HUES6 (cell line): ENCODE measurements at regions not wholly inside any gene's neighbourhood (a gene's known extent, or its start where the extent isn't known, plus 50 kb on each side); places are given as distances from the start of the nearest gene placed in this dataset.
"Not testable (repeated sequence)": the region's sequence is repeated elsewhere in the genome, so short reads cannot be mapped to it uniquely, and the experiment has no call there.

Source experiments
- H3K27ac ChIP-seq: 2 replicates; pipeline ENCODE4 v1.7.0; 2013; ENCODE audit warnings: low read depth, mild to moderate bottlenecking, low read length, inconsistent platforms
- H3K27me3 ChIP-seq: 2 replicates; pipeline ENCODE4 v1.6.1; 2013; ENCODE audit warnings: low read length; ENCODE audit not compliant: control insufficient read depth, insufficient read depth
- H3K36me3 ChIP-seq: 2 replicates; pipeline ENCODE4 v1.6.1; 2013; ENCODE audit warnings: low read length; ENCODE audit not compliant: control insufficient read depth, insufficient read depth
- H3K4me1 ChIP-seq: 2 replicates; pipeline ENCODE4 v1.6.1; 2013; ENCODE audit warnings: low read length; ENCODE audit not compliant: control insufficient read depth, insufficient read depth
- H3K4me3 ChIP-seq: 2 replicates; pipeline ENCODE4 v1.5.1; 2013; ENCODE audit warnings: low read depth, low read length
- H3K9ac ChIP-seq: one replicate; pipeline ENCODE4 v1.6.1; 2013; ENCODE audit warnings: mild to moderate bottlenecking, low read length
- H3K9me3 ChIP-seq: 2 replicates; pipeline ENCODE4 v1.6.1; 2013; ENCODE audit warnings: low read depth, low read length; ENCODE audit not compliant: control insufficient read depth, insufficient read depth

DNA sequence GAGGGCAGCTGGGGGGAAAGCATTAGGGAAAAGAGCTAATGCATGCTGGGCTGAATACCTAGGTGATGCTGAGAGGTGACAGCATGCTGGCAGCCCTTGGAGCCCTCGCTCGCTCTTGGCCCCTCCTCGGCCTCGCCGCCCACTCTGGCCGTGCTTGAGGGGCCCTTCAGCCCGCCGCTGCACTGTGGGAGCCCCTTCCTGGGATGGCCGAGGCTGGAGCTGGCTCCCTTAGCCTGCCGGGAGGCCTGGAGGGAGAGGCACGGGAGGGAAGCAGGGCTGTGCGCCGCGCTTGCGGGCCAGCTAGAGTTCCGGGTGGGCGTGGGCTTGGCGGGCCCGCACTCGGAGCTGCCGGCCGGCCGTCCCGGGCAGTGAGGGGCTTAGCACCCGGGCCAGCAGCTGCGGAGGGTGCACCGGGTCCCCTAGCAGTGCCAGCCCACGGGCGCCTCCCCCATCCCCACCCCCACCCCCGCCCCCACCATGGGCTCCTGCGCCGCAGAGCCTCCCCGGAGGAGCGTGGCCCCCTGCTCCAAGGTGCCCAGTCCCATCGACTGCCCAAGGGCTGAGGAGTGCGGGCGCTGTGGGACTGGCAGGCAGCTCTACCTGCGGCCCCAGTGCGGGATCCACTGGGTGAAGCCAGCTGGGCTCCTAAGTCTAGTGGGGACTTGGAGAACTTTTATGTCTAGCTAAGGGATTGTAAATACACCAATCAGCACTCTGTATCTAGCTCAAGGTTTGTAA is 1664.7 kb downstream of the BRINP3 start:
- not testable (repeated sequence) for H3K4me1 ChIP-seq, H3K4me3 ChIP-seq, H3K36me3 ChIP-seq

DNA sequence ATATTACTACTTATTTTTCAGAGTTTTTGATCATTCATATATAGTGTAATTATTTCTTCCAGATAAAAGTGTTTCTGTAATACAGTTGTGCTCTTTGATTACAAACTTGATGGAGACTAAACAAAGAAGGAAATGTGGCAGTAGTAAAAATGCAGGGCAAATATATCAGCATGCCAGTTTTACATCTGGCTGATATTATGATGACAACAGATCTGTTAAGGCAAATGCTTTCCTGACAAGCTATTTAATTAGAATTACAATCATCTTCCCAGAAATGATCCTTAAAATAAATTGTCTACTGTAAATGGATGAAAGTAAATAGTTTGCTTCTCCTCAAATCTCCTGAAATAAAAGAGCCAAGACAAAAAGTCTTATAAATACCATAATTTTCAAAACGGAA is 1659.8 kb downstream of the BRINP3 start:
- no peak overlapping the region for H3K9ac ChIP-seq
- no peak overlapping the region for H3K4me3 ChIP-seq
- no peaks in the 10 kb centered on the region for H3K27me3 ChIP-seq
- peaks cover 7% of the 10 kb centered on the region; the same call in 1 of the 2 replicates for H3K4me1 ChIP-seq
- H3K27ac ChIP-seq, result no peak overlapping the region
- no peaks in the 10 kb centered on the region for H3K9me3 ChIP-seq
- H3K36me3 ChIP-seq, result no peaks in the 10 kb centered on the region

More for the DNA sequence above, 1664.7 kb downstream of the BRINP3 start:
- H3K9ac ChIP-seq, H3K27ac ChIP-seq, H3K27me3 ChIP-seq, H3K9me3 ChIP-seq: not testable (repeated sequence)

DNA sequence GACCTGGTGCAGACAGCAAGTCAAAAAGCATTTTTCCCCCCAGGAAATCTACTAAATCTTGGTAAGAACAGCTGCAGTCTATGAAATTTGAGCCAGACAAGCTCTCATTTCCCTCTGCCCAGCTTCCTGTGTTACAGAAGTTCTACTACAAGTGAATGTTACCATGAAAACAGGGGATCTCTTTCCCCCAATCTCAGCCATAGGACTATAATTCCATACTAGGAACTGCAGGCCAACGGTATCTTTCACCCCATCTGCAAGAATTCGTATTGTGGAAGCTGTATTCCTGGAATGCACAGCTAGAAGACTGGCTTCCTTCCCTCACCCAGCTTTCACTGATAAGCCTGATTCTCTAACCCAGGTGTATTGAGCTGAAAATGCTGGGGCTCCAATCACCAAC is 1655.4 kb downstream of the BRINP3 start:
- Histone ChIP-seq H3K4me3 (no peak overlapping the region), H3K9me3 (no peaks in the 10 kb centered on the region), H3K9ac (no peak overlapping the region), H3K27ac (no peak overlapping the region), H3K27me3 (no peaks in the 10 kb centered on the region), H3K36me3 (no peaks in the 10 kb centered on the region), H3K4me1 (peaks cover 7% of the 10 kb centered on the region)

DNA sequence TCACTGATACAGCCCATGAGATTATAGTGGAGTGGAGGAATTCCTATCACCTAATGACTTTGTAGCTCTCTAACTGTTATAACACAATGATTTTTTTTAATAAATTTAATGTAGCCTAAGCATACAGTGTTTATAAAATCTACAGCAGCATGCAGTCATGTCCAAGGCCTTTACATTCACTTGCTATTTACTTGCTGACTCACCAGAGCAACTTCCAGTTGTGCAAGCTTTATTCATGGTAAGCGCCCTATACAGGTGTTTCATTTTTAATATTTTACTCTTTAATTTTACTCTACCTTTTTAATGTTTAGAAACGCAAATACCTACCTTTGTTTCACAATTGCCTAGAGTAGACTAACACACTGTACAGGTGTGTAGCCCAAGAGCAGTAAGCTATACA is 1652.2 kb downstream of the BRINP3 start:
- H3K27ac ChIP-seq, result no peak overlapping the region
- H3K4me1 ChIP-seq, result peaks cover 7% of the 10 kb centered on the region
- no peaks in the 10 kb centered on the region for H3K9me3 ChIP-seq
- no peaks in the 10 kb centered on the region for H3K36me3 ChIP-seq
- no peak overlapping the region for H3K9ac ChIP-seq
- H3K4me3 ChIP-seq, result no peak overlapping the region
- no peaks in the 10 kb centered on the region for H3K27me3 ChIP-seq

DNA sequence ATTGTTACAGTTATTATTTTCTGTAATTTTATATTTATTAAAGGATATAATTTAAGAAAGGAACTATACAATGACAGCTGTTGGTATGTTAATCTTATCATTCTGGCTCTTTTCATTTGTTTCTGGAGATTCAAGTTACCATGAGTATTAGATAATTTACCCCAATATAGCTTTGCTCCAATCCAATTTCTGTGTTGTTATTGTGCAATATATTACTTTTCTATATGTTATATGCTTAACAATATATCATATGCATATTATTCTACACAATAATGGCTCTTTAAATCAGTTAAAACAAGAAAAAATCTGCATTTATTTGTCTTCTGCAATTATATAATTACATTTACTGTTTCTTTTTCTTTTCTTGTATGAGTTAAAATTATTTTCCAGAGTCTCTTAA is 1650.9 kb downstream of the BRINP3 start:
- H3K36me3 ChIP-seq, result no peaks in the 10 kb centered on the region
- H3K4me3 ChIP-seq, result no peak overlapping the region
- H3K4me1 ChIP-seq, result peaks cover 7% of the 10 kb centered on the region
- no peaks in the 10 kb centered on the region for H3K27me3 ChIP-seq
- no peak overlapping the region for H3K9ac ChIP-seq
- H3K27ac ChIP-seq, result no peak overlapping the region
- no peaks in the 10 kb centered on the region for H3K9me3 ChIP-seq

DNA sequence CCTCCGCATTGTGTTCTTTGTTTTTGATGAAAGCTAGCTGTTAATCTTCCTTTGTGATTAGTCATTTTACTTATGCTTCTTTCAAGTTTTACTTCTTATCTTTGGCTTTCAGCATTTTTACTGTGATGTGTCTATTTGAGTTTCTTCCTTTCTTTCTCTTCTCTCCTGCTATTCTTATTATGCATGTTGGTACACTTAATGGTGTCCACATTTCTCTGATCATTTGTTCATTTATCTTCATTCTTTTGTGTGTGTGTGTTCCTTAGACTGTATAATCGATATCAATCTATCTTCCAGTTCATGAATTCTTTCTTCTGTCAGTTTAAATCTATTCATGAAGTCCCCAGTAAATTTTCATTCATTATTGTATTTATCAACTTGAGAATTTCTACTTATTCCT is 1650.3 kb downstream of the BRINP3 start:
- H3K4me1 ChIP-seq, result peaks cover 2% of the 10 kb centered on the region; the same call in 1 of the 2 replicates
- no peaks in the 10 kb centered on the region for H3K27me3 ChIP-seq
- H3K4me3 ChIP-seq, result no peak overlapping the region
- H3K27ac ChIP-seq, result no peak overlapping the region
- H3K9me3 ChIP-seq, result no peaks in the 10 kb centered on the region
- no peak overlapping the region for H3K9ac ChIP-seq
- H3K36me3 ChIP-seq, result no peaks in the 10 kb centered on the region

DNA sequence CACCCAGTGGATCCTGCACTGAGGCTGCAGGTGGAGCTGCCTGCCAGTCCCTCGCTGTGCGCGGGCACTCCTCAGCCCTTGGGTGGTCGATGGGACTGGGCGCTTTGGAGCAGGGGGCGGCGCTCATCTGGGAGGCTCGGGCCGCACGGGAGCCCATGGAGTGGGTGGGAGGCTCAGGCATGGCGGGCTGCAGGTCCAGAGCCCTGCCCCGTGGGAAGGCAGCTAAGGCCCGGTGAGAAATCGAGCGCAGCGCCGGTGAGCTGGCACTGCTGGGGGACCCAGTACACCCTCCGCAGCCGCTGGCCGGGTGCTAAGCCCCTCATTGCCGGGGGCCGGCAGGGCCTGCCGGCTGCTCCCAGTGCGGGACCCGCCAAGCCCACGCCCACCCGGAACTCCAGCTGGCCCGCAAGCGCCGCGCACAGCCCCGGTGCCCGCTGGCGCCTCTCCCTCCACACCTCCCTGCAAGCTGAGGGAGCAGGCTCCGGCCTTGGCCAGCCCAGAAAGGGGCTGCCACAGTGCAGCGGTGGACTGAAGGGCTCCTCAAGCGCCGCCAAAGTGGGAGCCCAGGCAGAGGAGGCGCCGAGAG is 1636.5 kb downstream of the BRINP3 start:
- not testable (repeated sequence) for H3K4me1 ChIP-seq, H3K9me3 ChIP-seq, H3K9ac ChIP-seq, H3K36me3 ChIP-seq, H3K27me3 ChIP-seq, H3K27ac ChIP-seq, H3K4me3 ChIP-seq

DNA sequence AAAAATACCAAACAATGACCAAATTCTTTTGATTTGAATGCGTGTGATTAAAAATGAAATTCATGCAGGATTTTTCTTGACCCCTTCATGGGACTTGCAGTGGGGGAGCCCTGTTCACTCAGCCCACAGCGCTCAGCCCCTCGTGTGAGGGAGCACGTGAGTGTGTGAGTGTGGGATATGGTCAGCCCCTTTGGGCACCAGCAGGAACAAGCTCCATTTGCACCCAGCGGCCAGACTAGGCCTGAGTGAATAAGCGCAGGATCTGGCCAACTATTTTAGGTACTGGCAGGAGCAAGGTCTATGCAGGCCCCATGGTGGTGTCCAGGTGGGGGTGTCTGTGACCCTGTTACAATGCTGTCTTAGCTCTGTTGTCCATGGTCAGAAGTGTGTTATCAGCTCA is 1631.2 kb downstream of the BRINP3 start:
- no peak overlapping the region for H3K9ac ChIP-seq
- no peak overlapping the region for H3K27ac ChIP-seq
- no peaks in the 10 kb centered on the region for H3K36me3 ChIP-seq
- H3K27me3 ChIP-seq, result no peaks in the 10 kb centered on the region
- H3K4me3 ChIP-seq, result no peak overlapping the region
- no peaks in the 10 kb centered on the region for H3K9me3 ChIP-seq
- H3K4me1 ChIP-seq, result no peaks in the 10 kb centered on the region

DNA sequence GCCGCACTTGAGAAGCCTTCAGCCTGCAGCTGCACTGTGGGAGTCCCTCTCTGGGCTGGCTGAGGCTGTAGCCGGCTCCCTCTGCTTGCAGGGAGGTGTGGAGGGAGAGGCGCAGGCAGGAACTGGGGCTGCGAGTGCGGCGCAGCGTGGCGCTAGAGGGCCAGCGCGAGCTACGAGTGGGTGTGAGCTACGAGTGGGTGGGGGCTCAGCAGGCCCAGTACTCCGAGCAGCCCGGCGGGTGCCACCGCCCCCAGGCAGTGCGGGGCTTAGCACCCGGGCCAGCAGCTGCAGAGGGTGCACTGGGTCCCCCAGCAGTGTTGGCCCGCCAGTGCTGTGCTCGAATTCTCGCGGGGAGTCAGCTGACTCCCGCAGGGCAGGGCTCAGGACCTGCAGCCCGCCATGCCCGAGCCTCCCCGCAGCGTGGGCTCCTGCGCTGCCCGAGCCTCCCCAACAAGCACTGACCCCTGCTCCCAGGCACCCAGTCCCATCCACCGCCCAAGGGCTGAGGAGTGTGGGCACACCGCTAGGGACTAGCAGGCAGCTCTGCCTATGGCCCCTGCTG is 1620.1 kb downstream of the BRINP3 start:
- Histone ChIP-seq H3K4me1 (no peaks in the 10 kb centered on the region; the same call in 1 of the 2 replicates), H3K27ac (no peak overlapping the region), H3K4me3 (no peak overlapping the region), H3K9ac (no peak overlapping the region), H3K36me3 (no peaks in the 10 kb centered on the region), H3K27me3 (no peaks in the 10 kb centered on the region), H3K9me3 (peaks cover 7% of the 10 kb centered on the region)

DNA sequence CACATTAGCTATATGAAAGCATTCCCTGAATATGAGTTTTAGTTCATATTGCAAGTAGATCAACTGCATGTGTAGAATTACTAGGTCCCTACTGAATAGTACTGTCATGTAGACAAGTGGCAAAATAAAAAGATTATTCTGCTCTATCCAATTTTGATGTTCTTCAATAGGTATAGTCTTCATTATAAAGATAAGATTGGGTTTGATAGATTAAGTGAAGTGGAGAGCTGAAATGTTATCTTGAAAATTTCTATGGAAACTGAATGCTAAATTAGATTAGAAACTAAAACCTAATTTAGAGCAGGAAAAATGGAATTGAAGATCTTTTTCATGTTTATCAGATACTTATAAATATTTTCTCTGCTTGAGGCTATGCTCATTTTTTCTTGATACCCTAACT is 1610.0 kb downstream of the BRINP3 start:
- Histone ChIP-seq H3K4me3 (no peak overlapping the region), H3K27ac (no peak overlapping the region), H3K27me3 (no peaks in the 10 kb centered on the region), H3K36me3 (no peaks in the 10 kb centered on the region), H3K9ac (no peak overlapping the region), H3K4me1 (no peaks in the 10 kb centered on the region), H3K9me3 (no peaks in the 10 kb centered on the region)

DNA sequence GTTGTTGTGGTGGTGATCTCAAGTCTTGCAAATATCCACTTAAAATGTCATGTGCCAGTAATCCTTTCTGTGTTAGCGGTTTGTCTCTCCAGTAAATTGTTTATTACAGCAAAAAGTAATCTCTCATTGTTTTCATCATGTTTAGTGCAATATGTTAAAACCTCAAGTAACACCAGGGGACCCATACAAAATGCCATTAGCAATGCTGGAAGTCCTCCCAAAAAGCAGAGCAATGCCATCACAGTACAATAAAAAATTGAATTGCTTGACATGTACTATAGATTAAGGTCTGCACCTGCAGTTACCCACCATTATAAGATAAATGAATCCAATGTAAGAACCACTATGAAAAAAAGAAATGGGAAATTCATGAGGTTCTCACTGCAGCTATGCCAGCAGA is 1606.5 kb downstream of the BRINP3 start:
- Histone ChIP-seq H3K36me3 (no peaks in the 10 kb centered on the region), H3K27me3 (no peaks in the 10 kb centered on the region), H3K9me3 (no peaks in the 10 kb centered on the region)

More for the DNA sequence above, 1606.5 kb downstream of the BRINP3 start:
- H3K27ac ChIP-seq, result no peak overlapping the region
- no peaks in the 10 kb centered on the region for H3K4me1 ChIP-seq
- H3K4me3 ChIP-seq, result no peak overlapping the region
- no peak overlapping the region for H3K9ac ChIP-seq
